PFSK-1 (cell line): ENCODE measurements at regions not wholly inside any gene's neighbourhood (a gene's known extent, or its start where the extent isn't known, plus 50 kb on each side); places are given as distances from the start of the nearest gene placed in this dataset.

Source experiments
- FOXP2 ChIP-seq: optimal IDR thresholded peaks from 2 replicates; pipeline ENCODE3; 2011; ENCODE audit warnings: borderline replicate concordance, control low read depth, inconsistent platforms; ENCODE audit not compliant: insufficient read depth; ENCODE audit errors: extremely low read length, extremely low read depth
- POLR2AphosphoS5 ChIP-seq: IDR thresholded peaks from 2 replicates; pipeline ENCODE4 v1.6.1; 2012; ENCODE audit warnings: low read depth, mild to moderate bottlenecking, control low read depth, low read length, moderate library complexity
- SIN3A ChIP-seq: IDR thresholded peaks from 2 replicates; pipeline ENCODE4 v1.6.1; 2012; ENCODE audit warnings: mild to moderate bottlenecking, low read length, moderate library complexity, borderline replicate concordance; ENCODE audit not compliant: insufficient read depth
- TAF1 ChIP-seq: IDR thresholded peaks from 2 replicates; pipeline ENCODE4 v1.6.1; 2012; ENCODE audit warnings: low read length, control low read depth, borderline replicate concordance; ENCODE audit not compliant: insufficient read depth
- TF ChIP-seq, protein P1 (sequence below), 2 experiments: IDR thresholded peaks; 2 replicates each; pipeline versions ENCODE4 v1.6.1 to v1.8.0; 2011 to 2012; ENCODE audit warnings: low read depth in 2 of 2, low read length in 2 of 2, control low read depth in 1 of 2, inconsistent platforms in 1 of 2, mild to moderate bottlenecking in 1 of 2, moderate library complexity in 1 of 2; ENCODE audit not compliant: insufficient read depth in 1 of 2

DNA sequence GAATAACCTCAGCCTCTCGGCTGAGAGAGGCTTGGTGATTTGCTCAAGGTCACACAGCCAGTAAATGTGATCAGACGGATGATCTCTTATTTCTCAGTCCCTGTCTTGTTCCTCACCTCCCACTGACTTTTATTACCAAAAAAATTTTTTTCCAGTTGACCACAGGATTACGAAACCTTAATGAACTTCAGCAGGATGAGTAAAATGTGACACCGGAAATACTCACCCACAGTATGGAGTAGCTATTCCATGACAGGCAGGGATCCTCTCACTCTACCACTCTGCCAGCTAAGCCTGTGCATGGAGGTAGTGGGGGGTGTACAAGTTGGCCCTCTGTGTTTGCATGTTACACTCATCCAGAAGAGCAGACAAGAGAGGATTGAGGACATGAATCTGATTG is 916.4 kb downstream of the UQCRFS1 start:
- TF ChIP-seq SIN3A, result no peak
- no peak for TF ChIP-seq FOXP2
- TF ChIP-seq, protein P1, sequence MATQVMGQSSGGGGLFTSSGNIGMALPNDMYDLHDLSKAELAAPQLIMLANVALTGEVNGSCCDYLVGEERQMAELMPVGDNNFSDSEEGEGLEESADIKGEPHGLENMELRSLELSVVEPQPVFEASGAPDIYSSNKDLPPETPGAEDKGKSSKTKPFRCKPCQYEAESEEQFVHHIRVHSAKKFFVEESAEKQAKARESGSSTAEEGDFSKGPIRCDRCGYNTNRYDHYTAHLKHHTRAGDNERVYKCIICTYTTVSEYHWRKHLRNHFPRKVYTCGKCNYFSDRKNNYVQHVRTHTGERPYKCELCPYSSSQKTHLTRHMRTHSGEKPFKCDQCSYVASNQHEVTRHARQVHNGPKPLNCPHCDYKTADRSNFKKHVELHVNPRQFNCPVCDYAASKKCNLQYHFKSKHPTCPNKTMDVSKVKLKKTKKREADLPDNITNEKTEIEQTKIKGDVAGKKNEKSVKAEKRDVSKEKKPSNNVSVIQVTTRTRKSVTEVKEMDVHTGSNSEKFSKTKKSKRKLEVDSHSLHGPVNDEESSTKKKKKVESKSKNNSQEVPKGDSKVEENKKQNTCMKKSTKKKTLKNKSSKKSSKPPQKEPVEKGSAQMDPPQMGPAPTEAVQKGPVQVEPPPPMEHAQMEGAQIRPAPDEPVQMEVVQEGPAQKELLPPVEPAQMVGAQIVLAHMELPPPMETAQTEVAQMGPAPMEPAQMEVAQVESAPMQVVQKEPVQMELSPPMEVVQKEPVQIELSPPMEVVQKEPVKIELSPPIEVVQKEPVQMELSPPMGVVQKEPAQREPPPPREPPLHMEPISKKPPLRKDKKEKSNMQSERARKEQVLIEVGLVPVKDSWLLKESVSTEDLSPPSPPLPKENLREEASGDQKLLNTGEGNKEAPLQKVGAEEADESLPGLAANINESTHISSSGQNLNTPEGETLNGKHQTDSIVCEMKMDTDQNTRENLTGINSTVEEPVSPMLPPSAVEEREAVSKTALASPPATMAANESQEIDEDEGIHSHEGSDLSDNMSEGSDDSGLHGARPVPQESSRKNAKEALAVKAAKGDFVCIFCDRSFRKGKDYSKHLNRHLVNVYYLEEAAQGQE (IDR thresholded peaks at IDR 0.05; ENCODE audit: insufficient read depth in 1 of 2, low read depth in 2 of 2, low read length in 2 of 2), result no peak
- no peak for TF ChIP-seq TAF1
- no peak for TF ChIP-seq POLR2AphosphoS5

DNA sequence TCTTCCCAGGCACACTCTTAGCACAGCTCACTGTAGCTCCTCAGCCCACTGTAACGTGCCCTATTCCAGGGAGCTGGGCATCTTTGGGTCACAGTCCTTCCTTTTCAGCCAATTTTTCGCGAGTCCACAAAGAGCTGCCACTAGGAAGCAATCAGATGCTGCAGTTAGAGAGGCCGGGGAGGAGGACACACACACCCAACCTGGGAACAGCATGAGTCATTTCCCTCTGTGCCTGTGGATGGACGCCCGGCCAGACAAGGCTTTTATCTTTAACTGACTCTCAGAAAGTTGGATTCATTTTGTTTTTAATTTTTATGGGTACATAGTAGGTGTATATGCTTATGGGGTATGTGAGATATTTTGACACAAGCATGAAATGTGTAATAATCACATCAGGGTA is 918.6 kb downstream of the UQCRFS1 start:
- TF ChIP-seq TAF1, result no peak
- no peak for TF ChIP-seq POLR2AphosphoS5
- no peak for TF ChIP-seq FOXP2
- TF ChIP-seq, protein P1 (IDR thresholded peaks at IDR 0.05; ENCODE audit: insufficient read depth in 1 of 2, low read depth in 2 of 2, low read length in 2 of 2), result no peak
- no peak for TF ChIP-seq SIN3A

DNA sequence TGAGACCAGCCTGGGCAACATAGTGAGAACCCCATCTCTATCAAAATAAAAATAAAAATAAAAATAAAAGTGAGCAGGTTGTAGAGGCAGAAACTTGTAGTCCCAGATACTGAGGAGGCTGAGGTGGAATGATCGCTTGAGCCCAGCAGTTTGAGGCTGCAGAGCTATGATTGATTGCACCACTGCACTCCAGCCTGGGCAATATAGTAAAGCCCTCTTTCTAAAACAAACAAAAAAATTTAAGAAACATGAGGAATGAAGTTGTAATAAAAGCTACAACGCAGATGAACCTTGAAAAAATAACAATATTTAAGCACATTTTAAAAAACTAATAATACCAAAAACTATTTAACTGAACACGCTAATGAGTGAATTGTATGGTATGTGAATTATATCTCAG is 919.3 kb downstream of the UQCRFS1 start:
- no peak for TF ChIP-seq FOXP2
- TF ChIP-seq TAF1, result no peak
- TF ChIP-seq POLR2AphosphoS5, result no peak
- no peak for TF ChIP-seq SIN3A
- TF ChIP-seq, protein P1 (IDR thresholded peaks at IDR 0.05; ENCODE audit: insufficient read depth in 1 of 2, low read depth in 2 of 2, low read length in 2 of 2), result no peak

DNA sequence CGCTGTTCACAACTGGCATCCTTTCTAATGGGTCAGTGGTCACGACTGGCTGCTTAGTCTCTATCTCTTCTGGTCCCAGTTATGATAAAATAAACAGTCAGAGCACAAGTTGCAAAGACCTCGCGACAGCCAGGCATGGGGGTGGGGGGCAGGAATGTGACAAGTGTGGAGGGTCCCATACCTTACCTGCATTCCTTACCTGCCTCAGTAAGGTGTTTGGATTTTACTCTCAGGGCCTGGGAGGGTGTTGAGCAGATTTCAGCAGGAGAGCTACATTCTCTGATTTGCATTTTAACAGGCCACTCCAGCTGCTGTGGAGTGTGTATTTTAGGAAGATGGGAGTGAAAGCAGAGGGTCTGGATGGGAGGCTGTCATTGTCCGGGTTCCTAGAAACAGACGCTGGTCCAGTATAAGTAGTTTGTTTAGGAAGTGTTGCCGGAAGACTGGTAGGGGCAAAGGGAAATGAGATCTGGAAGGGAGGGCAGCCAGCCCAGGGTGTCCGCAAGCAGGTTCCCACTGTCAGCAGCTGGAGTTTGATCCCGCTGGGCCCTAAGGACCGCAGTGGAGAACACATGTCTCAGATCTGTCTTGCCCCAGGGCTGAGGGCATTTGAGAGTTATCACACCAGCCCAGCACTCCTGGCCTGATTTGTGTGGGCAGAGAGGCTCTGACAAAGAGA is 920.0 kb downstream of the UQCRFS1 start:
- TF ChIP-seq POLR2AphosphoS5 (no peak), SIN3A (no peak), FOXP2 (no peak), TAF1 (no peak)
- TF ChIP-seq, protein P1 (IDR thresholded peaks at IDR 0.05; ENCODE audit: insufficient read depth in 1 of 2, low read depth in 2 of 2, low read length in 2 of 2), result no peak

DNA sequence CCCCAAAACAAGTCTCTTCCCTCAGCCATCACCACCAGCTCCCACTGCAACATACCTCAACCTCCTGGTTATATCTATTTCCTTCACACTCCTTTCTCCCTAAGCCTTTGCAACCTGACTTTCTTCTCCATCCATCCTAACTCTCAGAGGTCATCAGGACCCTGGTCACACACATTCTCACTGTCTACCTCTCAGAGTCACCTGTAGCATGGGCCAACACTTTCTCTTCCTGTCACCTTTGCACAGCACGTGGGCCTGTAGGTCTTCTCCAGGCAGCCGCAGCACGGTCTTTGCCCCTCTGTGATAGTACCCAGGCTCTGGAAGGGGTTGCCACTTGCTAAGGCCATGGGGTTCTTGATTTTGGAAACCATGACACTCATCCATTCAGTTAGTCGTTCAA is 921.1 kb downstream of the UQCRFS1 start:
- no peak for TF ChIP-seq TAF1
- no peak for TF ChIP-seq FOXP2
- TF ChIP-seq, protein P1 (IDR thresholded peaks at IDR 0.05; ENCODE audit: insufficient read depth in 1 of 2, low read depth in 2 of 2, low read length in 2 of 2), result no peak
- TF ChIP-seq SIN3A, result no peak
- no peak for TF ChIP-seq POLR2AphosphoS5
